HepG2 (cell line): ENCODE measurements at regions not wholly inside any gene's neighbourhood (a gene's known extent, or its start where the extent isn't known, plus 50 kb on each side); places are given as distances from the start of the nearest gene placed in this dataset.

Experiments used
- ATAC-seq: fragments of 200-7000 bp; cut with Tn5 transposase; 3 replicates; pipeline ENCODE4 v1.9.1; 2020; ENCODE audit warnings: mild to moderate bottlenecking, moderate library complexity
- BruUV-seq: library from RNA; stranded (reverse); fragments of 400-500 nt; replicated peaks from 2 replicates; lab custom pipeline; 2021; lab: Mats Ljungman, UMichigan
- CTCF ChIA-PET: fragments of 300-600 bp; formaldehyde crosslinking; extraction: SDS; loops from one replicate; lab custom pipeline; 2021; ENCODE audit warnings: low total read pairs, inconsistent platforms, low intra/inter-chr PET ratio; lab: Yijun Ruan, JAX
- POLR2A ChIA-PET: fragments of 350-600 bp; sonication (Branson Sonifier 250); formaldehyde crosslinking; loops from one replicate; lab custom pipeline; 2020; ENCODE audit warnings: antibody characterized with exemption, inconsistent platforms; lab: Yijun Ruan, JAX
- DNase-seq: peaks from one replicate; pipeline ENCODE4 v3.0.0-alpha.2; 2015; ENCODE audit warnings: low spot score
- FAIRE-seq: peaks from 3 replicates; lab custom pipeline; 2011; peaks lifted over from hg19 to GRCh38; lab: Jason Lieb, UNC
- H2AFZ ChIP-seq: one replicate; pipeline ENCODE4 v1.6.1; 2011; ENCODE audit warnings: low read length, inconsistent platforms
- H3K27ac ChIP-seq: fragments of 300-600 bp; 3 replicates; pipeline ENCODE4 v1.8.0; 2011; ENCODE audit warnings: mixed run types, mild to moderate bottlenecking, mixed read lengths, low read length, inconsistent platforms; ENCODE audit not compliant: insufficient read depth; ENCODE audit errors: extremely low read length
- H3K27me3 ChIP-seq, 2 experiments: fragments of 200-600 bp in 1 of 2; 2 replicates in 1 of 2; 3 replicates in 1 of 2; pipeline versions ENCODE4 v1.6.0 to v1.8.0; 2011; ENCODE audit warnings: low read length in 2 of 2, mild to moderate bottlenecking in 2 of 2, moderate library complexity in 2 of 2, inconsistent platforms in 1 of 2; ENCODE audit not compliant: insufficient read depth in 2 of 2, control insufficient read depth in 1 of 2
- H3K36me3 ChIP-seq, 2 experiments: fragments of 200-600 bp in 1 of 2; replicated peaks in 1 of 2; 2 replicates in 1 of 2; 3 replicates in 1 of 2; pipeline versions ENCODE4 v1.5.1 to v1.8.0; 2011; ENCODE audit warnings: low read length in 2 of 2, inconsistent platforms in 1 of 2; ENCODE audit not compliant: insufficient read depth in 2 of 2, control insufficient read depth in 1 of 2
- H3K4me1 ChIP-seq: 2 replicates; pipeline ENCODE4 v1.5.1; 2012; ENCODE audit warnings: low read length, inconsistent platforms; ENCODE audit not compliant: insufficient read depth
- H3K4me2 ChIP-seq: 2 replicates; pipeline ENCODE4 v1.6.0; 2011; ENCODE audit warnings: low read depth, low read length, inconsistent platforms
- H3K4me3 ChIP-seq, 3 experiments: fragments of 200-600 bp in 1 of 3; sonication (generic), shearing (Covaris generic) in 1 of 3; replicated peaks in 1 of 3; 2 replicates each; pipeline ENCODE4 v1.5.1; 2011 to 2016; ENCODE audit warnings: low read length in 3 of 3, inconsistent platforms in 2 of 3, low read depth in 2 of 3, mild to moderate bottlenecking in 2 of 3, control low read depth in 1 of 3, mixed read lengths in 1 of 3; ENCODE audit not compliant: insufficient read depth in 1 of 3
- H3K79me2 ChIP-seq: one replicate; pipeline ENCODE4 v1.6.1; 2011; ENCODE audit warnings: low read length, inconsistent platforms; ENCODE audit not compliant: insufficient read depth
- H3K9ac ChIP-seq: 2 replicates; pipeline ENCODE4 v1.6.0; 2011; ENCODE audit warnings: mild to moderate bottlenecking, low read depth, low read length, inconsistent platforms; ENCODE audit not compliant: insufficient read depth
- H3K9me3 ChIP-seq: 2 replicates; pipeline ENCODE4 v1.5.1; 2012; ENCODE audit warnings: mild to moderate bottlenecking, low read length
- H4K20me1 ChIP-seq: 2 replicates; pipeline ENCODE4 v1.6.0; 2011; ENCODE audit warnings: inconsistent platforms, mild to moderate bottlenecking, low read length, moderate library complexity; ENCODE audit not compliant: insufficient read depth
- CAMTA2 ChIP-seq: sonication (generic); formaldehyde crosslinking; IDR thresholded peaks from 2 replicates; pipeline ENCODE4 v1.4.0; 2020; ENCODE audit warnings: mild to moderate bottlenecking, missing genetic modification reagents, borderline replicate concordance
- CHD2 ChIP-seq: IDR thresholded peaks from 2 replicates; pipeline ENCODE4 v1.6.1; 2011; ENCODE audit warnings: low read depth, low read length, improper control_type of control experiment
- DPF2 ChIP-seq: sonication (generic); formaldehyde crosslinking; IDR thresholded peaks from 2 replicates; pipeline ENCODE4 v1.4.0; 2020; ENCODE audit warnings: mild to moderate bottlenecking, low read depth, missing genetic modification reagents, borderline replicate concordance
- DRAP1 ChIP-seq: IDR thresholded peaks from 2 replicates; pipeline ENCODE4 v1.6.1; 2016; ENCODE audit warnings: missing genetic modification reagents, missing compliant biosample characterization
- HHEX ChIP-seq: IDR thresholded peaks from 2 replicates; pipeline ENCODE4 v1.6.1; 2016; ENCODE audit warnings: control low read depth
- NFE2L1 ChIP-seq: sonication (generic); formaldehyde crosslinking; IDR thresholded peaks from 2 replicates; pipeline ENCODE4 v1.4.0; 2020; ENCODE audit warnings: missing genetic modification reagents, mild to moderate bottlenecking, borderline replicate concordance
- REL ChIP-seq: sonication (generic); formaldehyde crosslinking; conservative IDR thresholded peaks from 2 replicates; pipeline ENCODE4 v1.8.0; 2022; ENCODE audit warnings: mild to moderate bottlenecking, missing genetic modification reagents, moderate library complexity
- RXRB ChIP-seq: IDR thresholded peaks from 2 replicates; pipeline ENCODE4 v1.6.1; 2016; ENCODE audit warnings: borderline replicate concordance, missing genetic modification reagents, missing compliant biosample characterization
- USF2 ChIP-seq, 2 experiments: sonication (generic) in 1 of 2; formaldehyde crosslinking in 1 of 2; IDR thresholded peaks; 2 replicates each; pipeline versions ENCODE4 v1.5.1 to v1.6.1; 2011 to 2020; ENCODE audit warnings: borderline replicate concordance in 1 of 2, low read depth in 1 of 2, low read length in 1 of 2, mild to moderate bottlenecking in 1 of 2, missing genetic modification reagents in 1 of 2, moderate library complexity in 1 of 2
- ZFX ChIP-seq: sonication (generic); formaldehyde crosslinking; IDR thresholded peaks from 2 replicates; pipeline ENCODE4 v1.4.0; 2020; ENCODE audit warnings: mild to moderate bottlenecking, low read depth, missing genetic modification reagents, moderate library complexity
- WGBS: methylation state at CpG from one replicate; pipeline ENCODE4 v1.1.6; 2017; ENCODE audit warnings: low lambda C conversion rate; 5-methylcytosine and 5-hydroxymethylcytosine counted together
- in situ Hi-C: cut with HindIII; loops from 2 replicates; pipeline ENCODE4 v1.10.0; 2017; ENCODE audit warnings: low pct_unique_long_range_greater_than_20kb; ENCODE audit not compliant: extremely low pct_ligation_motif_present
- intact Hi-C: fragments of 100-400 bp; cut with micrococcal nuclease; formaldehyde crosslinking; loops from one replicate; pipeline ENCODE4 v1.10.0; 2022; ENCODE audit not compliant: unreplicated experiment

- Histone ChIP-seq H3K27ac (no peak overlapping the region), H3K4me1 (peaks cover 22% of the 10 kb centered on the region), H3K79me2 (no peaks in the 10 kb centered on the region), H3K9ac (no peak overlapping the region), H3K4me3 (no peak overlapping the region), H4K20me1 (no peaks in the 10 kb centered on the region), H3K4me2 (no peak overlapping the region), H3K27me3 (peaks cover 0 to 9% of the 10 kb centered on the region in 2 experiments; a peak in 1 of 5 replicates), H3K9me3 (no peaks in the 10 kb centered on the region), H2AFZ (no peak overlapping the region), H3K36me3 (no peaks in the 10 kb centered on the region)
- BruUV-seq, result no TSS peak
- DNase-seq, result no peak
- intact Hi-C loops (no loop called here), in situ Hi-C loops (no loop called here)
- no peak for TF ChIP-seq HHEX
- no peak for TF ChIP-seq CAMTA2 (CRISPR knock-in tag)
- no peak for TF ChIP-seq USF2 (IDR thresholded peaks at IDR 0.05; ENCODE audit: low read depth, low read length)
- TF ChIP-seq USF2 (CRISPR knock-in tag; IDR thresholded peaks at IDR 0.05; ENCODE audit: borderline replicate concordance), result no peak
- TF ChIP-seq RXRB (CRISPR knock-in tag), result no peak
- TF ChIP-seq REL (CRISPR knock-in tag), result no peak
- TF ChIP-seq CHD2, result no peak
- no peak for TF ChIP-seq DRAP1 (CRISPR knock-in tag)
- no peak for TF ChIP-seq NFE2L1 (CRISPR knock-in tag)
- TF ChIP-seq DPF2 (CRISPR knock-in tag), result no peak
- TF ChIP-seq ZFX (CRISPR knock-in tag), result no peak
- no peak for ATAC-seq
- CTCF ChIA-PET, result no interaction called here
- 37% methylated on average over 6 of the region's 6 CpGs for WGBS
- no peak for FAIRE-seq
- POLR2A ChIA-PET, result no interaction called here
These were observed 156.0 kb upstream of the JUN start for GRCh38 chr1:58939666-58940370.
